WERI-Rb-1 (cell line): ENCODE measurements at regions not wholly inside any gene's neighbourhood (a gene's known extent, or its start where the extent isn't known, plus 50 kb on each side); places are given as distances from the start of the nearest gene placed in this dataset.

Experiments used
- DNase-seq: peaks from one replicate; pipeline ENCODE4 v3.0.0-alpha.2; 2020
- H3K27ac ChIP-seq: fragments of 250-450 bp; sonication (Bioruptor Pico); 2 replicates; pipeline ENCODE4 v1.5.1; 2020; ENCODE audit warnings: mild to moderate bottlenecking, moderate library complexity
- H3K27me3 ChIP-seq: fragments of 250-450 bp; sonication (Bioruptor Pico); 2 replicates; pipeline ENCODE4 v1.5.1; 2021; ENCODE audit warnings: mild to moderate bottlenecking, low read depth, moderate library complexity; ENCODE audit not compliant: insufficient read depth, severe bottlenecking
- H3K36me3 ChIP-seq: fragments of 250-450 bp; sonication (Bioruptor Pico); 2 replicates; pipeline ENCODE4 v1.5.1; 2020; ENCODE audit warnings: mild to moderate bottlenecking, moderate library complexity
- H3K4me3 ChIP-seq: 2 replicates; pipeline ENCODE4 v1.5.1; 2011; ENCODE audit warnings: low read depth, mild to moderate bottlenecking, control low read depth, low read length
- H3K9me3 ChIP-seq: fragments of 250-450 bp; sonication (Bioruptor Pico); 2 replicates; pipeline ENCODE4 v1.5.1; 2021; ENCODE audit warnings: mild to moderate bottlenecking, moderate library complexity; ENCODE audit not compliant: severe bottlenecking
- CTCF ChIP-seq: IDR thresholded peaks from 2 replicates; pipeline ENCODE4 v1.5.1; 2011; ENCODE audit warnings: low read depth, mild to moderate bottlenecking, control low read depth, inconsistent platforms, low read length

- Histone ChIP-seq H3K27ac (no peak overlapping the region), H3K27me3 (no peaks in the 10 kb centered on the region), H3K9me3 (no peaks in the 10 kb centered on the region), H3K36me3 (no peaks in the 10 kb centered on the region), H3K4me3 (no peak overlapping the region)
- DNase-seq: no peak
- no peak for TF ChIP-seq CTCF
These were observed 427.6 kb downstream of the GBA3 start for GRCh38 chr4:23120374-23120773.

- Histone ChIP-seq H3K27me3 (no peaks in the 10 kb centered on the region), H3K27ac (no peak overlapping the region), H3K4me3 (no peak overlapping the region), H3K36me3 (no peaks in the 10 kb centered on the region), H3K9me3 (no peaks in the 10 kb centered on the region)
- TF ChIP-seq CTCF: no peak
- no peak for DNase-seq
These were observed 425.1 kb downstream of the GBA3 start for GRCh38 chr4:23117826-23118225.

- no peak for TF ChIP-seq CTCF
- Histone ChIP-seq H3K4me3 (no peak overlapping the region), H3K9me3 (no peaks in the 10 kb centered on the region), H3K36me3 (no peaks in the 10 kb centered on the region), H3K27ac (no peak overlapping the region), H3K27me3 (no peaks in the 10 kb centered on the region)
- no peak for DNase-seq
These were observed 421.8 kb downstream of the GBA3 start for GRCh38 chr4:23114538-23114937.

- DNase-seq: no peak
- TF ChIP-seq CTCF: no peak
- Histone ChIP-seq H3K4me3 (no peak overlapping the region), H3K27ac (no peak overlapping the region), H3K27me3 (no peaks in the 10 kb centered on the region), H3K36me3 (no peaks in the 10 kb centered on the region), H3K9me3 (no peaks in the 10 kb centered on the region)
These were observed 420.4 kb downstream of the GBA3 start for GRCh38 chr4:23113104-23113503.

GRCh38 chr4:23106516-23106915 lies 413.8 kb downstream of the GBA3 start:
- no peak overlapping the region for H3K4me3 ChIP-seq
- no peak for TF ChIP-seq CTCF
- no peak for DNase-seq
- H3K27ac ChIP-seq: no peak overlapping the region
- H3K9me3 ChIP-seq: no peaks in the 10 kb centered on the region
- no peaks in the 10 kb centered on the region for H3K36me3 ChIP-seq
- no peaks in the 10 kb centered on the region for H3K27me3 ChIP-seq

GRCh38 chr4:23105759-23106370 lies 413.1 kb downstream of the GBA3 start:
- H3K27ac ChIP-seq: no peak overlapping the region
- no peaks in the 10 kb centered on the region for H3K27me3 ChIP-seq
- TF ChIP-seq CTCF: no peak
- no peaks in the 10 kb centered on the region for H3K9me3 ChIP-seq
- H3K4me3 ChIP-seq: no peak overlapping the region
- H3K36me3 ChIP-seq: no peaks in the 10 kb centered on the region
- no peak for DNase-seq
